ENCODE measurements at regions not wholly inside any gene's neighbourhood (a gene's known extent, or its start where the extent isn't known, plus 50 kb on each side); places are given as distances from the start of the nearest gene placed in this dataset.

- H3K27ac ChIP-seq = no peak overlapping the region
- DNase-seq (ENCODE audit: low read depth, low spot score) = no peak
- H3K9ac ChIP-seq (ENCODE audit: insufficient read length) = no peak overlapping the region
- H3K4me3 ChIP-seq = no peak overlapping the region
- no peaks in the 10 kb centered on the region for H3K36me3 ChIP-seq (ENCODE audit: insufficient read depth, low read length)
- TF ChIP-seq FOXP2 (optimal IDR thresholded peaks at IDR 0.05; ENCODE audit: control extremely low read depth, extremely low read length, insufficient read depth) (no peak), EZH2 (IDR thresholded peaks at IDR 0.05) (no peak), POLR2AphosphoS5 (IDR thresholded peaks at IDR 0.05; ENCODE audit: borderline replicate concordance, low read depth, low read length) (no peak)
- H3K9me3 ChIP-seq (ENCODE audit: low read depth, low read length) = no peaks in the 10 kb centered on the region
Measured at GRCh38 chrX:125744914-125745313, 421.2 kb downstream of the DCAF12L2 start.

GRCh38 chrX:125757794-125758564 lies 408.1 kb downstream of the DCAF12L2 start:
- DNase-seq (ENCODE audit: low read depth, low spot score) = no peak
- TF ChIP-seq FOXP2 (optimal IDR thresholded peaks at IDR 0.05; ENCODE audit: control extremely low read depth, extremely low read length, insufficient read depth) (no peak), POLR2AphosphoS5 (IDR thresholded peaks at IDR 0.05; ENCODE audit: borderline replicate concordance, low read depth, low read length) (no peak), EZH2 (IDR thresholded peaks at IDR 0.05) (no peak)

GRCh38 chrX:125758819-125759218 lies 407.3 kb downstream of the DCAF12L2 start:
- Histone ChIP-seq H3K27ac (no peak overlapping the region), H3K9me3 (ENCODE audit: low read depth, low read length) (no peaks in the 10 kb centered on the region), H3K9ac (ENCODE audit: insufficient read length) (no peak overlapping the region), H3K4me3 (no peak overlapping the region), H3K36me3 (ENCODE audit: insufficient read depth, low read length) (no peaks in the 10 kb centered on the region)
- DNase-seq (ENCODE audit: low read depth, low spot score) = no peak
- TF ChIP-seq FOXP2 (optimal IDR thresholded peaks at IDR 0.05; ENCODE audit: control extremely low read depth, extremely low read length, insufficient read depth) (no peak), POLR2AphosphoS5 (IDR thresholded peaks at IDR 0.05; ENCODE audit: borderline replicate concordance, low read depth, low read length) (no peak), EZH2 (IDR thresholded peaks at IDR 0.05) (no peak)

More at GRCh38 chrX:125757794-125758564, 408.1 kb downstream of the DCAF12L2 start:
- Histone ChIP-seq H3K36me3 (ENCODE audit: insufficient read depth, low read length) (no peaks in the 10 kb centered on the region), H3K9me3 (ENCODE audit: low read depth, low read length) (no peaks in the 10 kb centered on the region), H3K4me3 (no peak overlapping the region), H3K27ac (no peak overlapping the region), H3K9ac (ENCODE audit: insufficient read length) (no peak overlapping the region)

GRCh38 chrX:125762954-125763353 lies 403.1 kb downstream of the DCAF12L2 start:
- no peak for TF ChIP-seq EZH2 (IDR thresholded peaks at IDR 0.05)
- DNase-seq (ENCODE audit: low read depth, low spot score) = no peak
- no peak overlapping the region for H3K27ac ChIP-seq
- no peaks in the 10 kb centered on the region for H3K9me3 ChIP-seq (ENCODE audit: low read depth, low read length)
- no peak overlapping the region for H3K9ac ChIP-seq (ENCODE audit: insufficient read length)
- no peak overlapping the region for H3K4me3 ChIP-seq
- no peaks in the 10 kb centered on the region for H3K36me3 ChIP-seq (ENCODE audit: insufficient read depth, low read length)

- H3K9me3 ChIP-seq (ENCODE audit: low read depth, low read length) = no peaks in the 10 kb centered on the region
- H3K9ac ChIP-seq (ENCODE audit: insufficient read length) = no peak overlapping the region
- TF ChIP-seq EZH2 (IDR thresholded peaks at IDR 0.05) (no peak), POLR2AphosphoS5 (IDR thresholded peaks at IDR 0.05; ENCODE audit: borderline replicate concordance, low read depth, low read length) (no peak), FOXP2 (optimal IDR thresholded peaks at IDR 0.05; ENCODE audit: control extremely low read depth, extremely low read length, insufficient read depth) (no peak)
- no peak for DNase-seq (ENCODE audit: low read depth, low spot score)
- no peak overlapping the region for H3K27ac ChIP-seq
- H3K36me3 ChIP-seq (ENCODE audit: insufficient read depth, low read length) = no peaks in the 10 kb centered on the region
- no peak overlapping the region for H3K4me3 ChIP-seq
Measured at GRCh38 chrX:125765347-125765746, 400.7 kb downstream of the DCAF12L2 start.

- H3K27ac ChIP-seq = no peak overlapping the region
- no peak overlapping the region for H3K9ac ChIP-seq (ENCODE audit: insufficient read length)
- no peak overlapping the region for H3K4me3 ChIP-seq
- TF ChIP-seq EZH2 (IDR thresholded peaks at IDR 0.05) = no peak
- TF ChIP-seq POLR2AphosphoS5 (IDR thresholded peaks at IDR 0.05; ENCODE audit: borderline replicate concordance, low read depth, low read length) = no peak
- no peak for TF ChIP-seq FOXP2 (optimal IDR thresholded peaks at IDR 0.05; ENCODE audit: control extremely low read depth, extremely low read length, insufficient read depth)
- no peaks in the 10 kb centered on the region for H3K36me3 ChIP-seq (ENCODE audit: insufficient read depth, low read length)
- H3K9me3 ChIP-seq (ENCODE audit: low read depth, low read length) = no peaks in the 10 kb centered on the region
- DNase-seq (ENCODE audit: low read depth, low spot score) = no peak
Measured at GRCh38 chrX:125769628-125770027, 396.5 kb downstream of the DCAF12L2 start.

GRCh38 chrX:125778261-125778660 lies 387.8 kb downstream of the DCAF12L2 start:
- no peak overlapping the region for H3K4me3 ChIP-seq
- no peaks in the 10 kb centered on the region for H3K9me3 ChIP-seq (ENCODE audit: low read depth, low read length)
- DNase-seq (ENCODE audit: low read depth, low spot score) = no peak
- no peaks in the 10 kb centered on the region for H3K36me3 ChIP-seq (ENCODE audit: insufficient read depth, low read length)
- no peak overlapping the region for H3K9ac ChIP-seq (ENCODE audit: insufficient read length)
- H3K27ac ChIP-seq = no peak overlapping the region
- no peak for TF ChIP-seq FOXP2 (optimal IDR thresholded peaks at IDR 0.05; ENCODE audit: control extremely low read depth, extremely low read length, insufficient read depth)
- TF ChIP-seq POLR2AphosphoS5 (IDR thresholded peaks at IDR 0.05; ENCODE audit: borderline replicate concordance, low read depth, low read length) = no peak
- TF ChIP-seq EZH2 (IDR thresholded peaks at IDR 0.05) = no peak

GRCh38 chrX:125782184-125782583 lies 383.9 kb downstream of the DCAF12L2 start:
- TF ChIP-seq EZH2 (IDR thresholded peaks at IDR 0.05) (no peak), FOXP2 (optimal IDR thresholded peaks at IDR 0.05; ENCODE audit: control extremely low read depth, extremely low read length, insufficient read depth) (no peak), POLR2AphosphoS5 (IDR thresholded peaks at IDR 0.05; ENCODE audit: borderline replicate concordance, low read depth, low read length) (no peak)
- no peaks in the 10 kb centered on the region for H3K36me3 ChIP-seq (ENCODE audit: insufficient read depth, low read length)
- DNase-seq (ENCODE audit: low read depth, low spot score) = no peak
- H3K27ac ChIP-seq = no peak overlapping the region
- no peak overlapping the region for H3K9ac ChIP-seq (ENCODE audit: insufficient read length)
- H3K4me3 ChIP-seq = no peak overlapping the region
- no peaks in the 10 kb centered on the region for H3K9me3 ChIP-seq (ENCODE audit: low read depth, low read length)

- Histone ChIP-seq H3K9me3 (ENCODE audit: low read depth, low read length) (no peaks in the 10 kb centered on the region), H3K9ac (ENCODE audit: insufficient read length) (no peak overlapping the region), H3K27ac (no peak overlapping the region), H3K4me3 (no peak overlapping the region), H3K36me3 (ENCODE audit: insufficient read depth, low read length) (no peaks in the 10 kb centered on the region)
- TF ChIP-seq EZH2 (IDR thresholded peaks at IDR 0.05) (no peak), POLR2AphosphoS5 (IDR thresholded peaks at IDR 0.05; ENCODE audit: borderline replicate concordance, low read depth, low read length) (no peak)
- DNase-seq (ENCODE audit: low read depth, low spot score) = no peak
Measured at GRCh38 chrX:125786316-125786715, 379.8 kb downstream of the DCAF12L2 start.
